Activated B cell treated with CpG ODN at 0.5 μM for 24 hours (primary cell): ENCODE measurements at regions not wholly inside any gene's neighbourhood (a gene's known extent, or its start where the extent isn't known, plus 50 kb on each side); places are given as distances from the start of the nearest gene placed in this dataset.
"Not testable (repeated sequence)": the region's sequence is repeated elsewhere in the genome, so short reads cannot be mapped to it uniquely, and the experiment has no call there.

Source experiments
- ATAC-seq: fragments of 200-7000 bp; cut with Tn5 transposase; one replicate; pipeline ENCODE4 v1.10.0; 2021; ENCODE audit warnings: low read depth, mild to moderate bottlenecking, moderate library complexity
- CTCF ChIA-PET: fragments of 350-600 bp; sonication (Branson Sonifier 250); formaldehyde crosslinking; loops from one replicate; lab custom pipeline; 2021; ENCODE audit warnings: antibody characterized with exemption; lab: Charles Lee
- POLR2A ChIA-PET: fragments of 350-600 bp; sonication (Branson Sonifier 250); formaldehyde crosslinking; loops from one replicate; lab custom pipeline; 2021; ENCODE audit warnings: antibody characterized with exemption; lab: Charles Lee
- DNase-seq: peaks from one replicate; pipeline ENCODE4 v3.0.0; 2022
- H3K27ac Mint-ChIP-seq: one replicate; pipeline ENCODE4 v1.8.0; 2020; ENCODE audit warnings: mixed read lengths
- H3K27me3 Mint-ChIP-seq: one replicate; pipeline ENCODE4 v1.8.0; 2021; ENCODE audit warnings: mixed read lengths
- H3K36me3 Mint-ChIP-seq: one replicate; pipeline ENCODE4 v1.8.0; 2021; ENCODE audit warnings: low read depth, mixed read lengths
- H3K4me1 Mint-ChIP-seq: one replicate; pipeline ENCODE4 v1.8.0; 2021; ENCODE audit warnings: mixed read lengths
- H3K4me3 Mint-ChIP-seq: one replicate; pipeline ENCODE4 v1.8.0; 2020; ENCODE audit warnings: mild to moderate bottlenecking, mixed read lengths
- H3K9me3 Mint-ChIP-seq: one replicate; pipeline ENCODE4 v1.8.0; 2020; ENCODE audit warnings: mixed read lengths
- intact Hi-C: fragments of 100-400 bp; cut with micrococcal nuclease; formaldehyde crosslinking; loops from one replicate; pipeline ENCODE4 v1.15.1; 2024
- TF ChIP-seq, protein P1 (sequence below): fragments of 200-600 bp; IDR thresholded peaks from one replicate; pipeline ENCODE4 v1.8.0; 2022; ENCODE audit warnings: antibody characterized with exemption, mild to moderate bottlenecking

- intact Hi-C loops: no loop called here
- POLR2A ChIA-PET: no interaction called here
- no peak overlapping the region for H3K27ac Mint-ChIP-seq
- H3K9me3 Mint-ChIP-seq: no peaks in the 10 kb centered on the region
- no peaks in the 10 kb centered on the region for H3K36me3 Mint-ChIP-seq
- ATAC-seq: no peak
- H3K27me3 Mint-ChIP-seq: no peaks in the 10 kb centered on the region
- no peaks in the 10 kb centered on the region for H3K4me1 Mint-ChIP-seq
- DNase-seq: no peak
- CTCF ChIA-PET: no interaction called here
- TF ChIP-seq, protein P1, sequence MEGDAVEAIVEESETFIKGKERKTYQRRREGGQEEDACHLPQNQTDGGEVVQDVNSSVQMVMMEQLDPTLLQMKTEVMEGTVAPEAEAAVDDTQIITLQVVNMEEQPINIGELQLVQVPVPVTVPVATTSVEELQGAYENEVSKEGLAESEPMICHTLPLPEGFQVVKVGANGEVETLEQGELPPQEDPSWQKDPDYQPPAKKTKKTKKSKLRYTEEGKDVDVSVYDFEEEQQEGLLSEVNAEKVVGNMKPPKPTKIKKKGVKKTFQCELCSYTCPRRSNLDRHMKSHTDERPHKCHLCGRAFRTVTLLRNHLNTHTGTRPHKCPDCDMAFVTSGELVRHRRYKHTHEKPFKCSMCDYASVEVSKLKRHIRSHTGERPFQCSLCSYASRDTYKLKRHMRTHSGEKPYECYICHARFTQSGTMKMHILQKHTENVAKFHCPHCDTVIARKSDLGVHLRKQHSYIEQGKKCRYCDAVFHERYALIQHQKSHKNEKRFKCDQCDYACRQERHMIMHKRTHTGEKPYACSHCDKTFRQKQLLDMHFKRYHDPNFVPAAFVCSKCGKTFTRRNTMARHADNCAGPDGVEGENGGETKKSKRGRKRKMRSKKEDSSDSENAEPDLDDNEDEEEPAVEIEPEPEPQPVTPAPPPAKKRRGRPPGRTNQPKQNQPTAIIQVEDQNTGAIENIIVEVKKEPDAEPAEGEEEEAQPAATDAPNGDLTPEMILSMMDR: no peak
- no peak overlapping the region for H3K4me3 Mint-ChIP-seq
Measured at GRCh38 chr1:238450976-238451375, 560.3 kb upstream of the ZP4 start.

- no peaks in the 10 kb centered on the region for H3K4me1 Mint-ChIP-seq
- no peak overlapping the region for H3K4me3 Mint-ChIP-seq
- TF ChIP-seq, protein P1: no peak
- H3K27me3 Mint-ChIP-seq: no peaks in the 10 kb centered on the region
- ChIA-PET CTCF (no interaction called here), POLR2A (no interaction called here)
- no peaks in the 10 kb centered on the region for H3K36me3 Mint-ChIP-seq
- no peak for DNase-seq
- intact Hi-C loops: no loop called here
- H3K27ac Mint-ChIP-seq: no peak overlapping the region
- ATAC-seq: no peak
- no peaks in the 10 kb centered on the region for H3K9me3 Mint-ChIP-seq
Measured at GRCh38 chr1:238443687-238444086, 553.0 kb upstream of the ZP4 start.

DNA sequence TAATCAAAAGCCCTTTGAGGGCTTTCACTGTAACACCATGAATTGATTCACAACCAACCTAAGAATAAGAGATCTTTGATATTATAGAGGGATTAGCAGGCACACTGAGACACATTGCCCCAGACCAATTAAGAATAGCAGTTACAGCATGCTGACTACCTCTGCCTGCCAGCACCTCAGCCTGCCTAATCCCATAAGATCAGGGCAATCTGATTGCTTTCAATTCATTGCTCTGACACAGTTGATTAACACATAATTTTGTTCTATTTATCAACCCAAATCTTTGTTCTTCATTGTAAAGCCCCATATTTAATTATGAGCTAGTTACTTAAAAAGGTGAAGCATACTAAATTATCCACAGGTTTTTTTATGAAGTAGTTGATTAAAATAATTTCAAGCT, 548.8 kb upstream of the ZP4 start:
- Mint-ChIP-seq H3K9me3 (peaks cover 3% of the 10 kb centered on the region), H3K27ac (no peak overlapping the region), H3K4me3 (no peak overlapping the region), H3K27me3 (no peaks in the 10 kb centered on the region), H3K4me1 (no peaks in the 10 kb centered on the region), H3K36me3 (no peaks in the 10 kb centered on the region)
- ATAC-seq (no peak), DNase-seq (no peak)
- TF ChIP-seq, protein P1: no peak
- ChIA-PET POLR2A (no interaction called here), CTCF (no interaction called here)
- intact Hi-C loops: no loop called here

DNA sequence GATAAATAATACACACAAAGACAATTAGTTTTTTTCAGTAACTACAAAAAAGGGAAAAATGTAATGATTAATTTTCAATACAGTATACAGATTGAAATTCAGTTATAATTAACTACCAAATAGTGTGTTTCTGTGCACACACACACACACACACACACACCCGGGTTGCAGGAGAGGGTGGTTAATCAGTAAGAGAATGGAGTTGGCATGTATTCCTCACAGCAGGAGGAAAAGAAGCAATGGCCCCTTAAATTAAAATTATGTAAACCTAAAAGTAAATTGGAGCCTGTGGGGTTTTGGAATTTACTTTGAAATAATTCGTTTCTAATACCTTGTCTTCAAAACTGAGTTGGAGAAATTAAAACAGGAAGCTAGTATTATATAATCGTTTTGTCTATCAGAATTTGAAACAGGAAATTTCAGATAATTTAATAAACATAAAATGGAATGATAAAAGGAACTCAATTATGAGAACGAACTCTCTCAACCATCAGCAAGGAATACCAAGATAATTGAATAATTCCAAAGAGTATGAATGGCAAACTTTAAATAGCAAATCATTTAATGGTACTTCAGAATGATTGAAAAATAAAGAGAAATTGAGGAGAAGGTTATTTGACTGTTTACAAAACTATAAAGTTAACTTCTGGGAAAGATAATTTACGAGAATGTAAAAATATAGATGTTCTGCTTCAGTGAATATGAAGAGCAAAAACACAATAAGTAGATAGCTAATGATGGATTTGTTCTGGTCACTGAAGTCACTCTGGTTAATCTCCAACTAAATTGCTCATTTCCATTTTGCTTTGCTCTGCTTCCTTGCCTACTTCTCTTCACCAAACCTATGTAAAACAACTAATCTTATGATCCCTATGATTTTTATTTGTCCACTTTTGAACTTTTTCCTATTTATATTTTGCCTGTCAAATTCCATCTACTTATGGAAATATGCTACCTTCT, 547.9 kb upstream of the ZP4 start:
- no peak for DNase-seq
- no peak overlapping the region for H3K27ac Mint-ChIP-seq
- intact Hi-C loops: no loop called here
- no peak overlapping the region for H3K4me3 Mint-ChIP-seq
- H3K27me3 Mint-ChIP-seq: no peaks in the 10 kb centered on the region
- CTCF ChIA-PET: no interaction called here
- ATAC-seq: no peak
- TF ChIP-seq, protein P1: no peak
- no peaks in the 10 kb centered on the region for H3K36me3 Mint-ChIP-seq
- H3K4me1 Mint-ChIP-seq: no peaks in the 10 kb centered on the region
- POLR2A ChIA-PET: no interaction called here
- H3K9me3 Mint-ChIP-seq: peaks cover 4% of the 10 kb centered on the region

GRCh38 chr1:238429703-238430102, 539.0 kb upstream of the ZP4 start:
- CTCF ChIA-PET, ATAC-seq, H3K36me3 Mint-ChIP-seq, DNase-seq, POLR2A ChIA-PET, H3K27me3 Mint-ChIP-seq, H3K4me1 Mint-ChIP-seq, intact Hi-C loops, H3K27ac Mint-ChIP-seq, H3K4me3 Mint-ChIP-seq, H3K9me3 Mint-ChIP-seq: not testable (repeated sequence)
